Heart left ventricle (tissue), 13 donors: ENCODE measurements at regions not wholly inside any gene's neighbourhood (a gene's known extent, or its start where the extent isn't known, plus 50 kb on each side); places are given as distances from the start of the nearest gene placed in this dataset.

Experiments used
- POLR2A ChIP-seq, 2 donors: fragments of 450-650 bp; IDR thresholded peaks; one replicate each; pipeline ENCODE4 v1.6.1; 2017; ENCODE audit warnings: antibody characterized with exemption in 2 of 2, mild to moderate bottlenecking in 2 of 2, moderate library complexity in 2 of 2
- TF ChIP-seq, protein P1 (sequence below), 12 donors: fragments of 200-600 bp; sonication (generic) in 4 of 12; IDR thresholded peaks; one replicate each; pipeline versions ENCODE4 v1.5.0 to v1.8.0; 2018 to 2022; ENCODE audit warnings: antibody characterized with exemption in 12 of 12, mild to moderate bottlenecking in 5 of 12
- donor health status: ischemic (EF 13 %, LVEDD 7.1; RV severe dilation, severe dysfunction).
- donor health status: DM: no; HTN: yes; CAD: no.
- donor health status: DM: no; HTN: no; CAD: no.
- donor health status: ischemic (EF 25% LVEDD 6.9; RV normal size, moderate dysfunction).
- donor health status: ischemic (EF 25% LVEDD 5.7; RV mildly dilated, moderate dysfunction).
- donor health status: ischemic (EF 35%, LVEDD 5.7; RV mildly dilated, moderate dysfunction).
- donor health status: nonischemic (EF 11% LVEDD 7.7; RV severe dilation, severe dysfunction).
- donor health status: DM: yes; HTN: yes; CAD: no.
- donor health status: PGD.
- donor health status: ischemic (EF 29% LVEDD 5.4; RV normal size, mild dysfunction).
- donor health status: nonischemic (EF 23%, LVEDD 6.1; RV moderate dilation, normal function).

DNA sequence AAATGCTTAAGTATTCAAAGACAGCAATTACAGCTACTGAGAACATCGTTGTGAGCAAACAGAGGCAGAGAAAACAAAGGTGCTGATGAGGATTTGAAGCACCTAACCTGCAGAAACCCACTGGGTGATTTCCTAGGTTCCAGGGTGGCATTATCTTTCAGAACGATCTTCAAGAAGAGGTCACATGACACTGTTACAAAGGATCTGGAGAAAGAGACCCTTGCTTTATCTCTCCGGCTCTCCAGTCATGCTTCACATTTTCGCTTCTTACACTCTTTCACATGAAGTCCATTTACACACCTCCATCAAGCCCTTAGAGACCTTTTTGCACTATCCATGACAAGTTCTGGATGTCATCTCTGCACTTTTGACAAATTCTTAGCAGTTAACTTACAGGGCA lies 70.8 kb downstream of the GOLGA8B start:
- TF ChIP-seq, protein P1, sequence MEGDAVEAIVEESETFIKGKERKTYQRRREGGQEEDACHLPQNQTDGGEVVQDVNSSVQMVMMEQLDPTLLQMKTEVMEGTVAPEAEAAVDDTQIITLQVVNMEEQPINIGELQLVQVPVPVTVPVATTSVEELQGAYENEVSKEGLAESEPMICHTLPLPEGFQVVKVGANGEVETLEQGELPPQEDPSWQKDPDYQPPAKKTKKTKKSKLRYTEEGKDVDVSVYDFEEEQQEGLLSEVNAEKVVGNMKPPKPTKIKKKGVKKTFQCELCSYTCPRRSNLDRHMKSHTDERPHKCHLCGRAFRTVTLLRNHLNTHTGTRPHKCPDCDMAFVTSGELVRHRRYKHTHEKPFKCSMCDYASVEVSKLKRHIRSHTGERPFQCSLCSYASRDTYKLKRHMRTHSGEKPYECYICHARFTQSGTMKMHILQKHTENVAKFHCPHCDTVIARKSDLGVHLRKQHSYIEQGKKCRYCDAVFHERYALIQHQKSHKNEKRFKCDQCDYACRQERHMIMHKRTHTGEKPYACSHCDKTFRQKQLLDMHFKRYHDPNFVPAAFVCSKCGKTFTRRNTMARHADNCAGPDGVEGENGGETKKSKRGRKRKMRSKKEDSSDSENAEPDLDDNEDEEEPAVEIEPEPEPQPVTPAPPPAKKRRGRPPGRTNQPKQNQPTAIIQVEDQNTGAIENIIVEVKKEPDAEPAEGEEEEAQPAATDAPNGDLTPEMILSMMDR (IDR thresholded peaks at IDR 0.05) = no peak
- no peak for TF ChIP-seq POLR2A (IDR thresholded peaks at IDR 0.05)
